GM12878 (cell line): ENCODE measurements at regions not wholly inside any gene's neighbourhood (a gene's known extent, or its start where the extent isn't known, plus 50 kb on each side); places are given as distances from the start of the nearest gene placed in this dataset.

Experiments
- ATAC-seq: fragments of 200-7000 bp; cut with Tn5 transposase; 3 replicates; pipeline ENCODE4 v1.9.1; 2020; ENCODE audit warnings: mild to moderate bottlenecking, moderate library complexity
- BruUV-seq: library from RNA; stranded (reverse); fragments of 400-500 nt; replicated peaks from 2 replicates; lab custom pipeline; 2021; lab: Mats Ljungman, UMichigan
- CTCF ChIA-PET: fragments of 300-600 bp; sonication (Branson Sonifier 250); formaldehyde crosslinking; extraction: SDS; loops from one replicate; lab custom pipeline; 2021; ENCODE audit warnings: inconsistent platforms; lab: Yijun Ruan, JAX
- POLR2A ChIA-PET: fragments of 350-600 bp; formaldehyde crosslinking; extraction: SDS; loops from one replicate; lab custom pipeline; 2021; ENCODE audit warnings: inconsistent platforms; lab: Charles Lee
- RAD21 ChIA-PET: fragments of 300-600 bp; sonication (Branson Sonifier 250); formaldehyde crosslinking; loops from one replicate; lab custom pipeline; 2023; ENCODE audit warnings: antibody characterized with exemption; ENCODE audit not compliant: unreplicated experiment; lab: Charles Lee
- SMC1A ChIA-PET: fragments of 300-600 bp; sonication (Branson Sonifier 250); formaldehyde crosslinking; loops from one replicate; lab custom pipeline; 2023; ENCODE audit not compliant: unreplicated experiment, uncharacterized antibody; lab: Charles Lee
- DNase-seq: peaks from one replicate; pipeline ENCODE4 v3.0.0-alpha.2; 2011; ENCODE audit warnings: low read depth, low spot score
- FAIRE-seq: peaks from 3 replicates; lab custom pipeline; 2011; peaks lifted over from hg19 to GRCh38; lab: Jason Lieb, UNC
- H2AFZ ChIP-seq: 2 replicates; pipeline ENCODE4 v1.6.0; 2011; ENCODE audit warnings: low read depth, low read length, control low read depth; ENCODE audit not compliant: control insufficient read depth
- H3K27ac ChIP-seq: 2 replicates; pipeline ENCODE4 v1.5.1; 2011; ENCODE audit warnings: control low read depth; ENCODE audit not compliant: control insufficient read depth, insufficient read depth
- H3K27me3 ChIP-seq, 2 experiments: replicated peaks in 1 of 2; 2 replicates each; pipeline versions ENCODE4 v1.6.0 to v1.6.1; 2011; ENCODE audit warnings: low read length in 1 of 2; ENCODE audit not compliant: control insufficient read depth in 2 of 2, insufficient read depth in 2 of 2
- H3K36me3 ChIP-seq, 2 experiments: 2 replicates each; pipeline ENCODE4 v1.5.1; 2011; ENCODE audit warnings: low read length in 1 of 2; ENCODE audit not compliant: control insufficient read depth in 2 of 2, insufficient read depth in 2 of 2
- H3K4me1 ChIP-seq: 2 replicates; pipeline ENCODE4 v1.6.1; 2011; ENCODE audit warnings: mild to moderate bottlenecking, low read length, moderate library complexity, mixed read lengths; ENCODE audit not compliant: control insufficient read depth, insufficient read depth
- H3K4me2 ChIP-seq: 2 replicates; pipeline ENCODE4 v1.6.0; 2011; ENCODE audit warnings: control low read depth; ENCODE audit not compliant: control insufficient read depth, insufficient read depth
- H3K4me3 ChIP-seq: fragments of 200-600 bp; sonication (generic); 2 replicates; pipeline ENCODE4 v1.5.1; 2016
- H3K79me2 ChIP-seq: 2 replicates; pipeline ENCODE4 v1.6.0; 2011; ENCODE audit warnings: low read length; ENCODE audit not compliant: control insufficient read depth, insufficient read depth
- H3K9ac ChIP-seq: 2 replicates; pipeline ENCODE4 v1.8.0; 2011; ENCODE audit warnings: low read length, control low read depth, mixed read lengths; ENCODE audit not compliant: control insufficient read depth, insufficient read depth
- H3K9me3 ChIP-seq: replicated peaks from 3 replicates; pipeline ENCODE4 v1.5.1; 2011; ENCODE audit warnings: mild to moderate bottlenecking, low read length; ENCODE audit not compliant: control insufficient read depth, insufficient read depth
- H4K20me1 ChIP-seq: 2 replicates; pipeline ENCODE4 v1.6.0; 2011; ENCODE audit not compliant: control insufficient read depth, insufficient read depth
- BACH1 ChIP-seq: fragments of 450-650 bp; IDR thresholded peaks from 2 replicates; pipeline ENCODE4 v1.6.1; 2017; ENCODE audit warnings: mild to moderate bottlenecking, borderline replicate concordance
- CBX5 ChIP-seq: sonication (generic); IDR thresholded peaks from 2 replicates; pipeline ENCODE4 v1.6.1; 2016; ENCODE audit warnings: low read depth, moderate library complexity, mild to moderate bottlenecking, inconsistent platforms
- CUX1 ChIP-seq: IDR thresholded peaks from 2 replicates; pipeline ENCODE4 v1.6.1; 2012; ENCODE audit warnings: improper control_type of control experiment, low read depth, low read length; ENCODE audit not compliant: insufficient replicate concordance
- DPF2 ChIP-seq: fragments of 450-650 bp; IDR thresholded peaks from 2 replicates; pipeline ENCODE4 v1.6.1; 2017; ENCODE audit warnings: mild to moderate bottlenecking
- FOXK2 ChIP-seq: fragments of 450-650 bp; IDR thresholded peaks from 2 replicates; pipeline ENCODE4 v1.6.1; 2017; ENCODE audit warnings: mild to moderate bottlenecking, moderate library complexity
- HCFC1 ChIP-seq: fragments of 150-350 bp; IDR thresholded peaks from 2 replicates; pipeline ENCODE4 v1.6.1; 2014; ENCODE audit warnings: low read length
- NFYA ChIP-seq: IDR thresholded peaks from 2 replicates; pipeline ENCODE4 v1.6.1; 2011; ENCODE audit warnings: low read depth, mild to moderate bottlenecking, low read length, improper control_type of control experiment, borderline replicate concordance
- STAT1 ChIP-seq: fragments of 450-650 bp; conservative IDR thresholded peaks from 2 replicates; pipeline ENCODE4 v1.6.1; 2014; ENCODE audit warnings: antibody characterized with exemption, mild to moderate bottlenecking
- STAT3 ChIP-seq: IDR thresholded peaks from 2 replicates; pipeline ENCODE4 v1.6.1; 2011; ENCODE audit warnings: low read depth, low read length, improper control_type of control experiment
- SUPT20H ChIP-seq: IDR thresholded peaks from 2 replicates; pipeline ENCODE4 v1.6.1; 2011; ENCODE audit warnings: low read depth, mild to moderate bottlenecking, low read length, moderate library complexity, borderline replicate concordance; ENCODE audit not compliant: control insufficient read depth
- WGBS: methylation state at CpG from one replicate; pipeline ENCODE4 v1.1.6; 2016; ENCODE audit warnings: low lambda C conversion rate; ENCODE audit not compliant: insufficient replicate concordance, insufficient coverage; ENCODE audit errors: missing lambda C conversion rate; 5-methylcytosine and 5-hydroxymethylcytosine counted together
- in situ Hi-C: fragments of 300-500 bp; cut with MboI; formaldehyde crosslinking; loops from 9 replicates; pipeline ENCODE4 v1.14.3; 2018; ENCODE audit warnings: mixed read lengths
- intact Hi-C: fragments of 100-400 bp; cut with micrococcal nuclease; formaldehyde crosslinking; loops from one replicate; pipeline ENCODE4 v1.14.2; 2022; ENCODE audit not compliant: unreplicated experiment
- TF ChIP-seq, protein P1 (sequence below): fragments of 450-650 bp; IDR thresholded peaks from 2 replicates; pipeline ENCODE4 v1.6.1; 2017; ENCODE audit warnings: mild to moderate bottlenecking, moderate library complexity

- H3K4me1 ChIP-seq, result no peaks in the 10 kb centered on the region
- no peaks in the 10 kb centered on the region for H3K27me3 ChIP-seq
- no peak for DNase-seq
- no peak overlapping the region for H2AFZ ChIP-seq
- TF ChIP-seq CBX5 (no peak), SUPT20H (no peak), BACH1 (no peak), CUX1 (no peak), STAT1 (no peak), FOXK2 (no peak), STAT3 (no peak), HCFC1 (no peak), DPF2 (no peak), NFYA (no peak)
- TF ChIP-seq, protein P1, sequence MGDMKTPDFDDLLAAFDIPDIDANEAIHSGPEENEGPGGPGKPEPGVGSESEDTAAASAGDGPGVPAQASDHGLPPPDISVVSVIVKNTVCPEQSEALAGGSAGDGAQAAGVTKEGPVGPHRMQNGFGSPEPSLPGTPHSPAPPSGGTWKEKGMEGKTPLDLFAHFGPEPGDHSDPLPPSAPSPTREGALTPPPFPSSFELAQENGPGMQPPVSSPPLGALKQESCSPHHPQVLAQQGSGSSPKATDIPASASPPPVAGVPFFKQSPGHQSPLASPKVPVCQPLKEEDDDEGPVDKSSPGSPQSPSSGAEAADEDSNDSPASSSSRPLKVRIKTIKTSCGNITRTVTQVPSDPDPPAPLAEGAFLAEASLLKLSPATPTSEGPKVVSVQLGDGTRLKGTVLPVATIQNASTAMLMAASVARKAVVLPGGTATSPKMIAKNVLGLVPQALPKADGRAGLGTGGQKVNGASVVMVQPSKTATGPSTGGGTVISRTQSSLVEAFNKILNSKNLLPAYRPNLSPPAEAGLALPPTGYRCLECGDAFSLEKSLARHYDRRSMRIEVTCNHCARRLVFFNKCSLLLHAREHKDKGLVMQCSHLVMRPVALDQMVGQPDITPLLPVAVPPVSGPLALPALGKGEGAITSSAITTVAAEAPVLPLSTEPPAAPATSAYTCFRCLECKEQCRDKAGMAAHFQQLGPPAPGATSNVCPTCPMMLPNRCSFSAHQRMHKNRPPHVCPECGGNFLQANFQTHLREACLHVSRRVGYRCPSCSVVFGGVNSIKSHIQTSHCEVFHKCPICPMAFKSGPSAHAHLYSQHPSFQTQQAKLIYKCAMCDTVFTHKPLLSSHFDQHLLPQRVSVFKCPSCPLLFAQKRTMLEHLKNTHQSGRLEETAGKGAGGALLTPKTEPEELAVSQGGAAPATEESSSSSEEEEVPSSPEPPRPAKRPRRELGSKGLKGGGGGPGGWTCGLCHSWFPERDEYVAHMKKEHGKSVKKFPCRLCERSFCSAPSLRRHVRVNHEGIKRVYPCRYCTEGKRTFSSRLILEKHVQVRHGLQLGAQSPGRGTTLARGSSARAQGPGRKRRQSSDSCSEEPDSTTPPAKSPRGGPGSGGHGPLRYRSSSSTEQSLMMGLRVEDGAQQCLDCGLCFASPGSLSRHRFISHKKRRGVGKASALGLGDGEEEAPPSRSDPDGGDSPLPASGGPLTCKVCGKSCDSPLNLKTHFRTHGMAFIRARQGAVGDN, result no peak
- CTCF ChIA-PET, result no interaction called here
- H3K79me2 ChIP-seq, result no peaks in the 10 kb centered on the region
- BruUV-seq, result no TSS peak
- RAD21 ChIA-PET, result no interaction called here
- FAIRE-seq, result no peak
- POLR2A ChIA-PET, result no interaction called here
- no peak overlapping the region for H3K4me2 ChIP-seq
- in situ Hi-C loops, result no loop called here
- H3K9ac ChIP-seq, result no peak overlapping the region
- no peak for ATAC-seq
- 0% methylated on average over 2 of the region's 2 CpGs for WGBS
- no peaks in the 10 kb centered on the region for H4K20me1 ChIP-seq
- intact Hi-C loops, result no loop called here
- H3K36me3 ChIP-seq, result no peaks in the 10 kb centered on the region
- no peaks in the 10 kb centered on the region for H3K9me3 ChIP-seq
- SMC1A ChIA-PET, result no interaction called here
- no peak overlapping the region for H3K4me3 ChIP-seq
- no peak overlapping the region for H3K27ac ChIP-seq
These were observed 644.5 kb downstream of the KCTD16 start for GRCh38 chr5:144815131-144815530.
